ENCODE measurements at regions not wholly inside any gene's neighbourhood (a gene's known extent, or its start where the extent isn't known, plus 50 kb on each side); places are given as distances from the start of the nearest gene placed in this dataset.
"Not testable (repeated sequence)": the region's sequence is repeated elsewhere in the genome, so short reads cannot be mapped to it uniquely, and the experiment has no call there.

GRCh38 chr13:40344270-40345148 is 321.9 kb downstream of the FOXO1 start:
- CTCF ChIA-PET, result no interaction called here
- Mint-ChIP-seq H3K27me3 (peaks cover 5% of the 10 kb centered on the region), H3K4me1 (no peaks in the 10 kb centered on the region), H3K27ac (no peak overlapping the region), H3K4me3 (no peak overlapping the region), H3K36me3 (no peaks in the 10 kb centered on the region), H3K9me3 (no peaks in the 10 kb centered on the region)
- DNase-seq, result no peak

- Mint-ChIP-seq H3K4me3 (no peak overlapping the region), H3K27ac (no peak overlapping the region), H3K27me3 (peaks cover 11% of the 10 kb centered on the region), H3K9me3 (no peaks in the 10 kb centered on the region), H3K4me1 (no peaks in the 10 kb centered on the region), H3K36me3 (no peaks in the 10 kb centered on the region)
- CTCF ChIA-PET, result no interaction called here
- DNase-seq, result no peak
These were observed 321.3 kb downstream of the FOXO1 start for GRCh38 chr13:40345149-40345514.

GRCh38 chr13:40345654-40346372 is 320.6 kb downstream of the FOXO1 start:
- no peaks in the 10 kb centered on the region for H3K9me3 Mint-ChIP-seq
- no peaks in the 10 kb centered on the region for H3K4me1 Mint-ChIP-seq
- no peak overlapping the region for H3K4me3 Mint-ChIP-seq
- no peak for DNase-seq
- no peak overlapping the region for H3K27ac Mint-ChIP-seq
- peaks cover 11% of the 10 kb centered on the region for H3K27me3 Mint-ChIP-seq
- CTCF ChIA-PET, result no interaction called here
- no peaks in the 10 kb centered on the region for H3K36me3 Mint-ChIP-seq

GRCh38 chr13:40346592-40346991 is 319.8 kb downstream of the FOXO1 start:
- Mint-ChIP-seq H3K27ac (no peak overlapping the region), H3K9me3 (no peaks in the 10 kb centered on the region), H3K4me1 (no peaks in the 10 kb centered on the region), H3K27me3 (peaks cover 11% of the 10 kb centered on the region), H3K36me3 (no peaks in the 10 kb centered on the region), H3K4me3 (no peak overlapping the region)
- CTCF ChIA-PET, result no interaction called here
- DNase-seq, result no peak

GRCh38 chr13:40348096-40348679 is 318.3 kb downstream of the FOXO1 start:
- peaks cover 7% of the 10 kb centered on the region for H3K27me3 Mint-ChIP-seq
- H3K27ac Mint-ChIP-seq, result no peak overlapping the region
- no peaks in the 10 kb centered on the region for H3K36me3 Mint-ChIP-seq
- no peak overlapping the region for H3K4me3 Mint-ChIP-seq
- no peak for DNase-seq
- no peaks in the 10 kb centered on the region for H3K9me3 Mint-ChIP-seq
- CTCF ChIA-PET, result interaction anchor here (0.6 kb wide), 1 partner anchor 77 kb away, joined by 3 read pairs; no protein-coding TSS in a partner anchor
- no peaks in the 10 kb centered on the region for H3K4me1 Mint-ChIP-seq

- H3K4me1 Mint-ChIP-seq, result peaks cover 3% of the 10 kb centered on the region
- peaks cover 7% of the 10 kb centered on the region for H3K27me3 Mint-ChIP-seq
- H3K27ac Mint-ChIP-seq, result no peak overlapping the region
- H3K4me3 Mint-ChIP-seq, result no peak overlapping the region
- no peaks in the 10 kb centered on the region for H3K9me3 Mint-ChIP-seq
- no peak for DNase-seq
- CTCF ChIA-PET, result interaction anchor here (0.6 kb wide), 1 partner anchor 35 kb away, joined by 3 read pairs; no protein-coding TSS in a partner anchor
- no peaks in the 10 kb centered on the region for H3K36me3 Mint-ChIP-seq
These were observed 316.0 kb downstream of the FOXO1 start for GRCh38 chr13:40350283-40350992.

- DNase-seq, result no peak
- Mint-ChIP-seq H3K4me3 (no peak overlapping the region), H3K27me3 (peaks cover 16% of the 10 kb centered on the region), H3K9me3 (no peaks in the 10 kb centered on the region), H3K4me1 (peaks cover 12% of the 10 kb centered on the region), H3K36me3 (no peaks in the 10 kb centered on the region), H3K27ac (no peak overlapping the region)
- CTCF ChIA-PET, result interaction anchor here (0.6 kb wide), 1 partner anchor 230 kb away, joined by 3 read pairs; no protein-coding TSS in a partner anchor
These were observed 314.7 kb downstream of the FOXO1 start for GRCh38 chr13:40351537-40352379.

DNA sequence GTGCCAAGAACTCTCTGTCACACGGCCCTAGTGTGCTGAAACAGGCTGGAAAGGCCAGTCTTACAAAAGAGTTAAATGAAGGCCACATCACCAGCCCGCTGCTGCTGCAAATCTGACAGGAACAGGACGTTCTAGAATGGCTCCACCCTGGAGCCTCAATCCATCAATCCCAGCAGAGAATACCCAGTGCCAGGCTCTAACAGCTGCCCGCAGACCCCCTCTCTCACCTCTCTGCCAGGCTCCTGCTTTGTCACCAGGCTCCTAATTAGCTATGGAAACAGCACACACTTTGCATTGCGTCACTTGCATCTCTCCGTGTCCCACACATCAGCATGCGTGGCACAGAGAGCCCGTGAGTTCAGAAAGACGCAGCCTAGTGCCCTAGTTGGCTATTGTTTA is 314.1 kb downstream of the FOXO1 start:
- no peak for DNase-seq
- CTCF ChIA-PET, result interaction anchor here (0.6 kb wide), 1 partner anchor 229 kb away, joined by 3 read pairs; no protein-coding TSS in a partner anchor
- peaks cover 12% of the 10 kb centered on the region for H3K4me1 Mint-ChIP-seq
- H3K27ac Mint-ChIP-seq, result no peak overlapping the region
- no peaks in the 10 kb centered on the region for H3K9me3 Mint-ChIP-seq
- H3K36me3 Mint-ChIP-seq, result no peaks in the 10 kb centered on the region
- H3K27me3 Mint-ChIP-seq, result peaks cover 16% of the 10 kb centered on the region
- no peak overlapping the region for H3K4me3 Mint-ChIP-seq

GRCh38 chr13:40352802-40353562 is 313.5 kb downstream of the FOXO1 start:
- no peak overlapping the region for H3K4me3 Mint-ChIP-seq
- no peaks in the 10 kb centered on the region for H3K36me3 Mint-ChIP-seq
- H3K27me3 Mint-ChIP-seq, result peaks cover 16% of the 10 kb centered on the region
- CTCF ChIA-PET, result no interaction called here
- no peak overlapping the region for H3K27ac Mint-ChIP-seq
- no peak for DNase-seq
- H3K4me1 Mint-ChIP-seq, result peaks cover 12% of the 10 kb centered on the region
- no peaks in the 10 kb centered on the region for H3K9me3 Mint-ChIP-seq

DNA sequence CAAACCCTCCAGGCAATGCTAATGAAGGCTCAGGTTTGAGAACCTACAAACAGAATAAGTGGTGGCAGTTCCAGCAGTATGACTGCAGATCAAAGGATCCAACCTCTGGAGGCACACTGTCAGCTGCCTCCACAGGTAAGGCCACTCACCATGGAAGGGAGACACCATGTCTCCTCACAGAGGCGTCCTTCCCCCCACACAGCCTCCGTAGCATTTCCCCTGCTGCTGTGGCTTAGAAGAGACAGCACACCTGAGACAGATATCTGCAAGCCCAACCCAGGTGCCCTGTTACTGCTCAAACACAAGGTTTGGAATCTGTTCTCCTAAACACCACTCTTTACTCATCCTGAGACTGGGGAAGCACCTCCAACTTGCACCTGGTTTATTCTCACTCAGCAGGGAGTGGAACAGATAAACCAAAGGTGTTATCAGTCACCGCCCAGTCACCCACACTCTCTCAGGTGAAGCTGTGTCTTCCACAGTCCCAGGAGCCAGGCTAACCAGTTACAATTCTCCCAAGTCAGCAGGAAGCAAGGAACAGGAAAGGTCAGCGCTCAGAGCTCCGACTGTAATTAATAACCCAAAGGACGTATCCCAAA is 311.2 kb downstream of the FOXO1 start:
- Mint-ChIP-seq H3K9me3 (no peaks in the 10 kb centered on the region), H3K36me3 (no peaks in the 10 kb centered on the region), H3K27me3 (peaks cover 9% of the 10 kb centered on the region), H3K4me1 (peaks cover 12% of the 10 kb centered on the region), H3K27ac (no peak overlapping the region), H3K4me3 (no peak overlapping the region)
- no peak for DNase-seq
- CTCF ChIA-PET, result no interaction called here

GRCh38 chr13:40356011-40356410 is 310.4 kb downstream of the FOXO1 start:
- Mint-ChIP-seq H3K27ac (no peak overlapping the region), H3K27me3 (peaks cover 9% of the 10 kb centered on the region), H3K4me3 (no peak overlapping the region), H3K4me1 (peaks cover 12% of the 10 kb centered on the region), H3K9me3 (no peaks in the 10 kb centered on the region), H3K36me3 (no peaks in the 10 kb centered on the region)
- DNase-seq, result no peak
- CTCF ChIA-PET, result no interaction called here

DNA sequence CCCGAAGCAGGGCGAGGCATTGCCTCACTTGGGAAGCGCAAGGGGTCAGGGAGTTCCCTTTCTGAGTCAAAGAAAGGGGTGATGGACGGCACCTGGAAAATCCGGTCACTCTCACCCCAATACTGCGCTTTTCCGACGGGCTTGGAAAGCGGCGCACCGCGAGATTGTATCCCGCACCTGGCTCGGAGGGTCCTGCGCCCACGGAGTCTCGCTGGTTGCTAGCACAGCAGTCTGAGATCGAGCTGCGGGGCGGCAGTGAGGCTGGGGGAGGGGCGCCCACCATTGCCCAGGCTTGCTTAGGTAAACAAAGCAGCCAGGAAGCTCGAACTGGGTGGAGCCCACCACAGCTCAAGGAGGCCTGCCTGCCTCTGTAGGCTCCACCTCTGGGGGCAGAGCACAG is 310.0 kb downstream of the FOXO1 start:
- peaks cover 12% of the 10 kb centered on the region for H3K4me1 Mint-ChIP-seq
- H3K27me3 Mint-ChIP-seq, DNase-seq, H3K4me3 Mint-ChIP-seq, H3K36me3 Mint-ChIP-seq, H3K9me3 Mint-ChIP-seq, H3K27ac Mint-ChIP-seq, CTCF ChIA-PET: not testable (repeated sequence)
